CD8-positive, alpha-beta memory T cell (primary cell): ENCODE measurements at regions not wholly inside any gene's neighbourhood (a gene's known extent, or its start where the extent isn't known, plus 50 kb on each side); places are given as distances from the start of the nearest gene placed in this dataset.

Source experiments
- CTCF ChIA-PET: fragments of 350-600 bp; sonication (Branson Sonifier 250); formaldehyde crosslinking; loops from one replicate; lab custom pipeline; 2021; ENCODE audit warnings: antibody characterized with exemption; lab: Charles Lee
- POLR2A ChIA-PET: fragments of 350-600 bp; sonication (Branson Sonifier 250); formaldehyde crosslinking; loops from one replicate; lab custom pipeline; 2021; ENCODE audit warnings: antibody characterized with exemption; lab: Charles Lee
- DNase-seq, 5 donors: peaks; one replicate each; pipeline versions ENCODE4 v3.0.0 to v3.0.0-alpha.2; 2020 to 2022; ENCODE audit warnings: mixed read lengths in 1 of 5
- H3K27ac ChIP-seq: one replicate; pipeline ENCODE4 v1.7.0; 2013; ENCODE audit warnings: low read depth, mild to moderate bottlenecking, low read length, moderate library complexity
- H3K27me3 ChIP-seq: 2 replicates; pipeline ENCODE4 v1.7.0; 2013; ENCODE audit warnings: low read length, mild to moderate bottlenecking; ENCODE audit not compliant: insufficient read depth, poor library complexity, severe bottlenecking
- H3K36me3 ChIP-seq: 2 replicates; pipeline ENCODE4 v1.7.0; 2013; ENCODE audit warnings: mild to moderate bottlenecking, low read length, moderate library complexity; ENCODE audit not compliant: insufficient read depth
- H3K4me1 ChIP-seq: 2 replicates; pipeline ENCODE4 v1.7.0; 2013; ENCODE audit warnings: mild to moderate bottlenecking, low read length, moderate library complexity; ENCODE audit not compliant: insufficient read depth
- H3K4me3 ChIP-seq: 2 replicates; pipeline ENCODE4 v1.7.0; 2013; ENCODE audit warnings: mild to moderate bottlenecking, low read length
- H3K9me3 ChIP-seq: 2 replicates; pipeline ENCODE4 v1.7.0; 2013; ENCODE audit warnings: mild to moderate bottlenecking, low read length
- H3K27ac Mint-ChIP-seq, 8 donors: one replicate each; pipeline ENCODE4 v1.8.0; 2020 to 2021; ENCODE audit warnings: mixed read lengths in 8 of 8, mild to moderate bottlenecking in 6 of 8, inconsistent platforms in 3 of 8, moderate library complexity in 3 of 8
- H3K27me3 Mint-ChIP-seq, 2 donors: one replicate each; pipeline ENCODE4 v1.8.0; 2020 to 2021; ENCODE audit warnings: mixed read lengths in 2 of 2, mild to moderate bottlenecking in 1 of 2, moderate library complexity in 1 of 2
- H3K36me3 Mint-ChIP-seq, 3 donors: one replicate each; pipeline ENCODE4 v1.8.0; 2020 to 2021; ENCODE audit warnings: mixed read lengths in 3 of 3, inconsistent platforms in 1 of 3, mild to moderate bottlenecking in 1 of 3
- H3K4me1 Mint-ChIP-seq, 3 donors: one replicate each; pipeline ENCODE4 v1.8.0; 2020 to 2021; ENCODE audit warnings: mixed read lengths in 3 of 3, inconsistent platforms in 1 of 3, mild to moderate bottlenecking in 1 of 3
- H3K4me3 Mint-ChIP-seq, 7 donors: one replicate each; pipeline ENCODE4 v1.8.0; 2020 to 2021; ENCODE audit warnings: mixed read lengths in 7 of 7, mild to moderate bottlenecking in 6 of 7, moderate library complexity in 4 of 7, inconsistent platforms in 2 of 7
- H3K9me3 Mint-ChIP-seq, 5 donors: one replicate each; pipeline ENCODE4 v1.8.0; 2020 to 2022; ENCODE audit warnings: mixed read lengths in 5 of 5, mild to moderate bottlenecking in 3 of 5, moderate library complexity in 2 of 5, inconsistent platforms in 1 of 5

DNA sequence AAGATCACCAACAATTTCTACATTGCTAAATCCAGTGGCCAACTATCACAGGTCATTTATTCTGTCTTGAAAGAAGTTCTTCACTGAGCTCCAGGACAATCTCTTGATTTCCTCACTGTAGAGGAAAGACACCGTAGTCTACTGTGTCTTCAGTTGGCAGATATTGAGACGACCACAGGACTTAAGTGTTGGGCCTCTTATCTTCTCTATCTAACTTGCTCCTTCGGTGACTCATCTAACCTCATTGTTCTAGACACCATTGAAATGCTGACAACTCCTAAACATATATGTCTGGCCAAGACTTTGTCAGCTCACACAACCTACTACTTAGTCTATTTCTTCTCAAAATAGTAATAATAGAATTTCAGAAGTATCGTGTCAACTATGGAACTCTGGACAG is 425.8 kb downstream of the ARAP2 start:
- CTCF ChIA-PET: no interaction called here

GRCh38 chr4:35820003-35820402 is 424.3 kb downstream of the ARAP2 start:
- POLR2A ChIA-PET: no interaction called here
- Mint-ChIP-seq H3K27ac (no peak overlapping the region), H3K36me3 (no peaks in the 10 kb centered on the region), H3K4me3 (no peak overlapping the region), H3K9me3 (no peaks in the 10 kb centered on the region), H3K27me3 (peaks cover 0 to 9% of the 10 kb centered on the region in 2 donors), H3K4me1 (no peaks in the 10 kb centered on the region)
- H3K4me3 ChIP-seq: no peak overlapping the region
- CTCF ChIA-PET: no interaction called here
- no peaks in the 10 kb centered on the region for H3K36me3 ChIP-seq
- no peak for DNase-seq
- no peaks in the 10 kb centered on the region for H3K9me3 ChIP-seq
- no peaks in the 10 kb centered on the region for H3K4me1 ChIP-seq
- H3K27me3 ChIP-seq: no peaks in the 10 kb centered on the region
- no peak overlapping the region for H3K27ac ChIP-seq

More for the DNA sequence above, 425.8 kb downstream of the ARAP2 start:
- Histone ChIP-seq H3K4me1 (no peaks in the 10 kb centered on the region), H3K27ac (no peak overlapping the region), H3K27me3 (no peaks in the 10 kb centered on the region), H3K36me3 (no peaks in the 10 kb centered on the region), H3K4me3 (no peak overlapping the region), H3K9me3 (no peaks in the 10 kb centered on the region)
- POLR2A ChIA-PET: no interaction called here
- H3K4me3 Mint-ChIP-seq: no peak overlapping the region
- H3K27me3 Mint-ChIP-seq: peaks cover 0 to 6% of the 10 kb centered on the region in 2 donors
- no peak for DNase-seq
- no peak overlapping the region for H3K27ac Mint-ChIP-seq
- H3K36me3 Mint-ChIP-seq: no peaks in the 10 kb centered on the region
- no peaks in the 10 kb centered on the region for H3K9me3 Mint-ChIP-seq
- H3K4me1 Mint-ChIP-seq: no peaks in the 10 kb centered on the region

- CTCF ChIA-PET: no interaction called here
Measured at GRCh38 chr4:35824231-35824630, 420.1 kb downstream of the ARAP2 start.

DNA sequence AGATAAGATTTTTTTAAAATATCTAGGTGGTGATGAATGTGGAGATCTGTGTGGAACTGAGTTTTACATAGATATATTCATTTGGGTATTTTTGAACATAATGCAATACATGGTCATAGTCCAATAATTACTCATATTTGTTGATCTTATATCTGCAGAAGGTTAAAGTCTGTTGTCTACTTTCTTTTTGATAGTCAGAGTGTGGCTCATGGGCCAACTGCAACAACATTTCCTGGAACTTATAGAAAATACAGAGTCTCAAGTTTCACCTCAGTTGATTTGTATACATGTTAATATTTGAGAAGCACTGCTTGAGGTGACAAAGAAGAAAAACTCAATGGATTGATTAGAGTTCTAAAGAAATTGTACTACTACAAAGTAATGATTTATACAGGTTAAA is 408.4 kb downstream of the ARAP2 start:
- ChIA-PET POLR2A (no interaction called here), CTCF (no interaction called here)
- no peaks in the 10 kb centered on the region for H3K27me3 ChIP-seq
- no peak for DNase-seq
- Mint-ChIP-seq H3K4me3 (no peak overlapping the region), H3K4me1 (no peaks in the 10 kb centered on the region), H3K9me3 (no peaks in the 10 kb centered on the region), H3K27ac (no peak overlapping the region), H3K27me3 (peaks cover 2 to 4% of the 10 kb centered on the region in 2 donors), H3K36me3 (no peaks in the 10 kb centered on the region)
- no peaks in the 10 kb centered on the region for H3K36me3 ChIP-seq
- H3K4me3 ChIP-seq: no peak overlapping the region
- H3K27ac ChIP-seq: no peak overlapping the region
- H3K4me1 ChIP-seq: no peaks in the 10 kb centered on the region
- no peaks in the 10 kb centered on the region for H3K9me3 ChIP-seq

More at GRCh38 chr4:35824231-35824630, 420.1 kb downstream of the ARAP2 start:
- H3K4me1 Mint-ChIP-seq: no peaks in the 10 kb centered on the region
- H3K27me3 ChIP-seq: no peaks in the 10 kb centered on the region
- no peaks in the 10 kb centered on the region for H3K9me3 ChIP-seq
- POLR2A ChIA-PET: no interaction called here
- no peak overlapping the region for H3K4me3 ChIP-seq
- no peaks in the 10 kb centered on the region for H3K36me3 ChIP-seq
- H3K4me3 Mint-ChIP-seq: no peak overlapping the region
- no peaks in the 10 kb centered on the region for H3K36me3 Mint-ChIP-seq
- peaks cover 0 to 3% of the 10 kb centered on the region in 2 donors for H3K27me3 Mint-ChIP-seq
- no peak overlapping the region for H3K27ac ChIP-seq
- no peaks in the 10 kb centered on the region for H3K9me3 Mint-ChIP-seq
- no peaks in the 10 kb centered on the region for H3K4me1 ChIP-seq
- no peak for DNase-seq
- no peak overlapping the region for H3K27ac Mint-ChIP-seq

- H3K27me3 Mint-ChIP-seq: peaks cover 2 to 4% of the 10 kb centered on the region in 2 donors
- H3K4me3 ChIP-seq: no peak overlapping the region
- H3K9me3 Mint-ChIP-seq: no peaks in the 10 kb centered on the region
- no peak overlapping the region for H3K27ac ChIP-seq
- no peaks in the 10 kb centered on the region for H3K27me3 ChIP-seq
- no peak for DNase-seq
- H3K27ac Mint-ChIP-seq: no peak overlapping the region
- no peaks in the 10 kb centered on the region for H3K9me3 ChIP-seq
- H3K4me3 Mint-ChIP-seq: no peak overlapping the region
- POLR2A ChIA-PET: no interaction called here
- no peaks in the 10 kb centered on the region for H3K4me1 ChIP-seq
- H3K4me1 Mint-ChIP-seq: no peaks in the 10 kb centered on the region
- no peaks in the 10 kb centered on the region for H3K36me3 Mint-ChIP-seq
- CTCF ChIA-PET: no interaction called here
- H3K36me3 ChIP-seq: no peaks in the 10 kb centered on the region
Measured at GRCh38 chr4:35836596-35836995, 407.7 kb downstream of the ARAP2 start.

GRCh38 chr4:35867057-35867456 is 377.3 kb downstream of the ARAP2 start:
- H3K27ac ChIP-seq: no peak overlapping the region
- no peak overlapping the region for H3K4me3 Mint-ChIP-seq
- ChIA-PET POLR2A (no interaction called here), CTCF (no interaction called here)
- H3K36me3 Mint-ChIP-seq: no peaks in the 10 kb centered on the region
- no peak overlapping the region for H3K4me3 ChIP-seq
- no peaks in the 10 kb centered on the region for H3K4me1 ChIP-seq
- H3K27me3 ChIP-seq: no peaks in the 10 kb centered on the region
- no peaks in the 10 kb centered on the region for H3K27me3 Mint-ChIP-seq
- H3K4me1 Mint-ChIP-seq: no peaks in the 10 kb centered on the region
- no peaks in the 10 kb centered on the region for H3K9me3 Mint-ChIP-seq
- no peaks in the 10 kb centered on the region for H3K9me3 ChIP-seq
- DNase-seq: no peak
- H3K27ac Mint-ChIP-seq: no peak overlapping the region
- no peaks in the 10 kb centered on the region for H3K36me3 ChIP-seq

- no peak overlapping the region for H3K27ac ChIP-seq
- no peaks in the 10 kb centered on the region for H3K27me3 ChIP-seq
- H3K4me1 Mint-ChIP-seq: no peaks in the 10 kb centered on the region
- CTCF ChIA-PET: no interaction called here
- H3K27ac Mint-ChIP-seq: no peak overlapping the region
- no peaks in the 10 kb centered on the region for H3K9me3 ChIP-seq
- no peak overlapping the region for H3K4me3 ChIP-seq
- DNase-seq: no peak
- no peaks in the 10 kb centered on the region for H3K4me1 ChIP-seq
- no peak overlapping the region for H3K4me3 Mint-ChIP-seq
- POLR2A ChIA-PET: no interaction called here
- peaks cover 0 to 4% of the 10 kb centered on the region in 2 donors for H3K27me3 Mint-ChIP-seq
- peaks cover 0 to 2% (median 0%) of the 10 kb centered on the region in 5 donors for H3K9me3 Mint-ChIP-seq
- no peaks in the 10 kb centered on the region for H3K36me3 Mint-ChIP-seq
- H3K36me3 ChIP-seq: no peaks in the 10 kb centered on the region
Measured at GRCh38 chr4:35872273-35872672, 372.0 kb downstream of the ARAP2 start.

- Histone ChIP-seq H3K4me1 (no peaks in the 10 kb centered on the region), H3K9me3 (no peaks in the 10 kb centered on the region), H3K4me3 (no peak overlapping the region), H3K36me3 (no peaks in the 10 kb centered on the region), H3K27ac (no peak overlapping the region), H3K27me3 (no peaks in the 10 kb centered on the region)
- Mint-ChIP-seq H3K27me3 (peaks cover 3 to 14% of the 10 kb centered on the region in 2 donors), H3K4me3 (no peak overlapping the region), H3K9me3 (peaks cover 0 to 2% (median 0%) of the 10 kb centered on the region in 5 donors), H3K36me3 (no peaks in the 10 kb centered on the region), H3K27ac (no peak overlapping the region), H3K4me1 (no peaks in the 10 kb centered on the region)
- ChIA-PET POLR2A (no interaction called here), CTCF (no interaction called here)
- DNase-seq: no peak
Measured at GRCh38 chr4:35879479-35879878, 364.8 kb downstream of the ARAP2 start.

DNA sequence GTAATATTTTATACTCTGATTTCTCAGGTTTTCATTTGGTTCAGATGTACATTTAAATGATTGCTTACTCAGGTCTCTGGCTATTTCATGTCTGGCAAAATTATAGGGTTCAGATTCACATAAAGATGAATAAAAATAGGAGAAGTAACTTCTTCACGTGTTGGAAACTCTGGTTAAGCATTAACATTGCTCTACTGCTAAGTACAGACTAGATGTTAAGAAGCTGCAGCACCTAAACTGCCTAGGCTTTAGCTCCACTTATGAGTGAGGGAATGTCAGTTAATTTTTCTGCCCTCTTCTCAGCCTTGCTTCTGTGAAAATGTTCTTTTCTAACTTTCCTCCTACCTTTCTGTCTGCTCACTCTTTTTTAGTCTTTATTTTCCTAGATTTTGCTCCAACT is 361.2 kb downstream of the ARAP2 start:
- DNase-seq: no peak
- Mint-ChIP-seq H3K4me1 (no peaks in the 10 kb centered on the region), H3K9me3 (no peaks in the 10 kb centered on the region), H3K27me3 (peaks cover 1 to 23% of the 10 kb centered on the region in 2 donors), H3K36me3 (no peaks in the 10 kb centered on the region), H3K27ac (no peak overlapping the region), H3K4me3 (no peak overlapping the region)
- POLR2A ChIA-PET: no interaction called here
- CTCF ChIA-PET: no interaction called here
- Histone ChIP-seq H3K9me3 (no peaks in the 10 kb centered on the region), H3K4me1 (no peaks in the 10 kb centered on the region), H3K4me3 (no peak overlapping the region), H3K27ac (no peak overlapping the region), H3K36me3 (no peaks in the 10 kb centered on the region), H3K27me3 (no peaks in the 10 kb centered on the region)
